ENCODE measurements at regions not wholly inside any gene's neighbourhood (a gene's known extent, or its start where the extent isn't known, plus 50 kb on each side); places are given as distances from the start of the nearest gene placed in this dataset.

GRCh38 chr17:34458266-34458665 is 95.2 kb upstream of the CCL1 start:
- TF ChIP-seq CTCF (IDR thresholded peaks at IDR 0.05) (no peak), POLR2A (IDR thresholded peaks at IDR 0.05) (no peak)

All from heart left ventricle (tissue), 13 donors.